Thyroid gland (tissue), 4 donors: ENCODE measurements at regions not wholly inside any gene's neighbourhood (a gene's known extent, or its start where the extent isn't known, plus 50 kb on each side); places are given as distances from the start of the nearest gene placed in this dataset.

ENCODE experiments used
- DNase-seq, 2 donors: peaks; one replicate each; pipeline ENCODE4 v3.0.0-alpha.2; 2019
- H3K27ac ChIP-seq, 3 donors: fragments of 200-600 bp; sonication (generic); 1 replicate in 2 of 3; 2 replicates in 1 of 3; pipeline ENCODE4 v1.5.1; 2016 to 2019; ENCODE audit warnings: mild to moderate bottlenecking in 1 of 3, moderate library complexity in 1 of 3
- H3K27me3 ChIP-seq: fragments of 200-600 bp; sonication (generic); one replicate; pipeline ENCODE4 v1.5.1; 2019
- H3K36me3 ChIP-seq, 2 donors: fragments of 200-600 bp; sonication (generic); one replicate each; pipeline ENCODE4 v1.5.1; 2016 to 2019
- H3K4me1 ChIP-seq, 2 donors: fragments of 200-600 bp; sonication (generic); one replicate each; pipeline ENCODE4 v1.5.1; 2017 to 2019
- H3K4me3 ChIP-seq, 3 donors: fragments of 200-600 bp; sonication (generic); replicated peaks in 1 of 3; 1 replicate in 2 of 3; 2 replicates in 1 of 3; pipeline ENCODE4 v1.5.1; 2016; ENCODE audit warnings: mild to moderate bottlenecking in 1 of 3
- H3K9me3 ChIP-seq: fragments of 200-600 bp; sonication (generic); one replicate; pipeline ENCODE4 v1.5.1; 2017
- CTCF ChIP-seq, 6 experiments: fragments of 200-600 bp in 3 of 6; fragments of 450-650 bp in 3 of 6; sonication (generic) in 3 of 6; IDR thresholded peaks; one replicate each; pipeline ENCODE4 v1.5.1; 2016 to 2019; ENCODE audit warnings: antibody characterized with exemption in 6 of 6, mild to moderate bottlenecking in 2 of 6, inconsistent platforms in 1 of 6, moderate library complexity in 1 of 6
- POLR2A ChIP-seq, 2 donors: fragments of 450-650 bp; IDR thresholded peaks; one replicate each; pipeline ENCODE4 v1.6.1; 2017; ENCODE audit warnings: antibody characterized with exemption in 2 of 2, mild to moderate bottlenecking in 2 of 2, moderate library complexity in 1 of 2
- WGBS, 2 donors: methylation state at CpG; one replicate each; pipeline ENCODE4 v1.1.5; 2017; 5-methylcytosine and 5-hydroxymethylcytosine counted together
- intact Hi-C: fragments of 100-400 bp; cut with DNase I; formaldehyde crosslinking; loops from one replicate; pipeline ENCODE4 v1.15.1; 2023

- no peak for DNase-seq
- no peak overlapping the region for H3K4me3 ChIP-seq
- 93 to 97% methylated on average over 10 to 15 of the region's 15 CpGs for WGBS, 2 donors
These were observed 92.1 kb upstream of the FXR1 start for GRCh38 chr3:180820400-180820799.

GRCh38 chr3:180825964-180826363, 86.5 kb upstream of the FXR1 start:
- Histone ChIP-seq H3K36me3 (no peaks in the 10 kb centered on the region), H3K4me1 (no peaks in the 10 kb centered on the region), H3K4me3 (no peak overlapping the region)

More at GRCh38 chr3:180820400-180820799, 92.1 kb upstream of the FXR1 start:
- Histone ChIP-seq H3K27ac (no peak overlapping the region), H3K9me3 (no peaks in the 10 kb centered on the region), H3K4me1 (no peaks in the 10 kb centered on the region), H3K27me3 (no peaks in the 10 kb centered on the region), H3K36me3 (no peaks in the 10 kb centered on the region)
- intact Hi-C loops: no loop called here
- TF ChIP-seq POLR2A (IDR thresholded peaks at IDR 0.05): no peak
- no peak for TF ChIP-seq CTCF (IDR thresholded peaks at IDR 0.05)

GRCh38 chr3:180827171-180827570, 85.3 kb upstream of the FXR1 start:
- Histone ChIP-seq H3K27ac (no peak overlapping the region), H3K9me3 (no peaks in the 10 kb centered on the region)
- 79 to 85% methylated on average over 3 of the region's 3 CpGs for WGBS, 2 donors

More at GRCh38 chr3:180825964-180826363, 86.5 kb upstream of the FXR1 start:
- TF ChIP-seq POLR2A (IDR thresholded peaks at IDR 0.05) (no peak), CTCF (IDR thresholded peaks at IDR 0.05) (no peak)
- intact Hi-C loops: no loop called here
- no peak for DNase-seq
- Histone ChIP-seq H3K27me3 (no peaks in the 10 kb centered on the region), H3K9me3 (no peaks in the 10 kb centered on the region), H3K27ac (no peak overlapping the region)
- 82 to 86% methylated on average over 2 of the region's 2 CpGs for WGBS, 2 donors

GRCh38 chr3:180828001-180828720, 84.3 kb upstream of the FXR1 start:
- Histone ChIP-seq H3K4me1 (no peaks in the 10 kb centered on the region), H3K4me3 (no peak overlapping the region), H3K9me3 (no peaks in the 10 kb centered on the region), H3K27ac (no peak overlapping the region), H3K27me3 (no peaks in the 10 kb centered on the region), H3K36me3 (no peaks in the 10 kb centered on the region)
- intact Hi-C loops: no loop called here
- DNase-seq: no peak
- TF ChIP-seq POLR2A (IDR thresholded peaks at IDR 0.05) (no peak), CTCF (IDR thresholded peaks at IDR 0.05) (no peak)
- 98 to 100% methylated on average over 10 to 20 of the region's 36 CpGs for WGBS, 2 donors

More at GRCh38 chr3:180827171-180827570, 85.3 kb upstream of the FXR1 start:
- intact Hi-C loops: no loop called here
- no peak overlapping the region for H3K4me3 ChIP-seq
- no peaks in the 10 kb centered on the region for H3K27me3 ChIP-seq
- TF ChIP-seq POLR2A (IDR thresholded peaks at IDR 0.05) (no peak), CTCF (IDR thresholded peaks at IDR 0.05) (no peak)
- H3K4me1 ChIP-seq: no peaks in the 10 kb centered on the region
- no peak for DNase-seq
- no peaks in the 10 kb centered on the region for H3K36me3 ChIP-seq

- 95 to 98% methylated on average over 15 to 34 of the region's 43 CpGs for WGBS, 2 donors
- no peak for DNase-seq
- intact Hi-C loops: no loop called here
These were observed 83.6 kb upstream of the FXR1 start for GRCh38 chr3:180828723-180829408.

More at GRCh38 chr3:180828723-180829408, 83.6 kb upstream of the FXR1 start:
- TF ChIP-seq POLR2A (IDR thresholded peaks at IDR 0.05) (no peak), CTCF (IDR thresholded peaks at IDR 0.05) (no peak)
- no peaks in the 10 kb centered on the region for H3K36me3 ChIP-seq
- H3K4me1 ChIP-seq: no peaks in the 10 kb centered on the region
- H3K27ac ChIP-seq: no peak overlapping the region
- H3K27me3 ChIP-seq: no peaks in the 10 kb centered on the region
- H3K9me3 ChIP-seq: no peaks in the 10 kb centered on the region
- no peak overlapping the region for H3K4me3 ChIP-seq
